H1 (cell line): ENCODE measurements at regions not wholly inside any gene's neighbourhood (a gene's known extent, or its start where the extent isn't known, plus 50 kb on each side); places are given as distances from the start of the nearest gene placed in this dataset.

Experiments
- CTCF ChIA-PET: fragments of 300-600 bp; sonication (Branson Sonifier 250); formaldehyde crosslinking; loops from one replicate; lab custom pipeline; 2021; ENCODE audit not compliant: partially characterized antibody; lab: Charles Lee
- POLR2A ChIA-PET: fragments of 300-600 bp; sonication (Branson Sonifier 250); formaldehyde crosslinking; loops from one replicate; lab custom pipeline; 2021; ENCODE audit warnings: inconsistent platforms; ENCODE audit not compliant: partially characterized antibody; lab: Charles Lee
- DNase-seq, 2 experiments: peaks; one replicate each; pipeline versions ENCODE4 v3.0.0 to v3.0.0-alpha.2; 2010 to 2022; ENCODE audit warnings: low spot score in 2 of 2, low read depth in 1 of 2, mixed read lengths in 1 of 2
- FAIRE-seq: peaks from 2 replicates; lab custom pipeline; 2011; peaks lifted over from hg19 to GRCh38; lab: Jason Lieb, UNC
- H2AFZ ChIP-seq: 2 replicates; pipeline ENCODE4 v1.8.1; 2012; ENCODE audit warnings: low read length, inconsistent platforms
- H2AK5ac ChIP-seq: 2 replicates; pipeline ENCODE4 v1.6.1; 2013; ENCODE audit warnings: low read depth, low read length
- H2BK120ac ChIP-seq: replicated peaks from 2 replicates; pipeline ENCODE3; 2013; ENCODE audit warnings: low read depth, low read length, inconsistent platforms
- H2BK12ac ChIP-seq: 2 replicates; pipeline ENCODE4 v1.6.1; 2013; ENCODE audit warnings: low read depth, low read length
- H2BK15ac ChIP-seq: 2 replicates; pipeline ENCODE4 v1.6.1; 2013; ENCODE audit warnings: low read length
- H2BK20ac ChIP-seq: 2 replicates; pipeline ENCODE4 v1.6.1; 2013; ENCODE audit warnings: low read length
- H2BK5ac ChIP-seq: 2 replicates; pipeline ENCODE4 v1.6.1; 2013; ENCODE audit warnings: low read depth, low read length
- H3K14ac ChIP-seq: 2 replicates; pipeline ENCODE4 v1.6.1; 2013; ENCODE audit warnings: inconsistent platforms; ENCODE audit not compliant: insufficient read length
- H3K18ac ChIP-seq: 2 replicates; pipeline ENCODE4 v1.6.1; 2013; ENCODE audit warnings: low read length; ENCODE audit errors: extremely low read depth
- H3K23ac ChIP-seq: 2 replicates; pipeline ENCODE4 v1.6.1; 2013; ENCODE audit warnings: inconsistent platforms; ENCODE audit not compliant: insufficient read length
- H3K23me2 ChIP-seq: 2 replicates; pipeline ENCODE4 v1.6.1; 2013; ENCODE audit warnings: low read depth, low read length
- H3K27ac ChIP-seq: 2 replicates; pipeline ENCODE4 v1.6.1; 2011; ENCODE audit warnings: low read depth, low read length, inconsistent platforms
- H3K27me3 ChIP-seq, 4 experiments: replicated peaks in 1 of 4; 1 replicate in 1 of 4; 2 replicates in 3 of 4; pipeline versions ENCODE4 v1.6.1 to v1.8.1; 2011 to 2013; ENCODE audit warnings: low read length in 3 of 4, mild to moderate bottlenecking in 3 of 4, inconsistent platforms in 2 of 4, mixed read lengths in 2 of 4, moderate library complexity in 1 of 4; ENCODE audit not compliant: control insufficient read depth in 3 of 4, insufficient read depth in 3 of 4; ENCODE audit errors: extremely low read depth in 1 of 4
- H3K36me3 ChIP-seq, 4 experiments: 2 replicates each; pipeline versions ENCODE4 v1.6.1 to v1.8.1; 2011 to 2013; ENCODE audit warnings: mild to moderate bottlenecking in 4 of 4, low read length in 3 of 4, moderate library complexity in 2 of 4, control low read depth in 1 of 4, inconsistent platforms in 1 of 4; ENCODE audit not compliant: insufficient read depth in 4 of 4, control insufficient read depth in 2 of 4
- H3K4ac ChIP-seq: replicated peaks from 2 replicates; pipeline ENCODE3; 2013; ENCODE audit warnings: low read length, low read depth, mixed read lengths, inconsistent platforms; ENCODE audit not compliant: insufficient read length
- H3K4me1 ChIP-seq, 4 experiments: replicated peaks in 1 of 4; 1 replicate in 1 of 4; 2 replicates in 3 of 4; pipeline versions ENCODE4 v1.6.1 to v1.8.1; 2011 to 2013; ENCODE audit warnings: low read length in 3 of 4, inconsistent platforms in 2 of 4, mixed read lengths in 1 of 4; ENCODE audit not compliant: insufficient read depth in 4 of 4, control insufficient read depth in 3 of 4
- H3K4me2 ChIP-seq, 2 experiments: 2 replicates each; pipeline versions ENCODE4 v1.6.1 to v1.8.1; 2011 to 2013; ENCODE audit warnings: low read depth in 2 of 2, low read length in 2 of 2, control low read depth in 1 of 2, inconsistent platforms in 1 of 2, mild to moderate bottlenecking in 1 of 2; ENCODE audit not compliant: insufficient read depth in 1 of 2
- H3K4me3 ChIP-seq, 4 experiments: fragments of 200-600, 300-600 bp in 1 of 4; sonication (generic), shearing (Covaris generic), sonication (Bioruptor Twin) in 1 of 4; 2 replicates each; pipeline versions ENCODE4 v1.5.1 to v1.8.1; 2011 to 2016; ENCODE audit warnings: low read length in 4 of 4, low read depth in 3 of 4, control low read depth in 2 of 4, inconsistent platforms in 2 of 4, mild to moderate bottlenecking in 2 of 4, mixed read lengths in 1 of 4, moderate library complexity in 1 of 4; ENCODE audit not compliant: insufficient read depth in 2 of 4; ENCODE audit errors: extremely low read depth in 1 of 4
- H3K56ac ChIP-seq: replicated peaks from 2 replicates; pipeline ENCODE3; 2013; ENCODE audit warnings: low read depth, mild to moderate bottlenecking, mixed read lengths, low read length, inconsistent platforms; ENCODE audit not compliant: insufficient read length
- H3K79me1 ChIP-seq: 2 replicates; pipeline ENCODE4 v1.6.1; 2013; ENCODE audit warnings: low read depth, low read length, control low read depth
- H3K79me2 ChIP-seq, 2 experiments: 2 replicates each; pipeline versions ENCODE4 v1.6.1 to v1.8.1; 2012 to 2013; ENCODE audit warnings: low read length in 2 of 2, mild to moderate bottlenecking in 2 of 2, inconsistent platforms in 1 of 2; ENCODE audit not compliant: insufficient read depth in 2 of 2, control insufficient read depth in 1 of 2
- H3K9ac ChIP-seq, 4 experiments: replicated peaks in 1 of 4; 1 replicate in 1 of 4; 2 replicates in 3 of 4; pipeline versions ENCODE4 v1.6.1 to v1.8.1; 2011 to 2013; ENCODE audit warnings: low read depth in 3 of 4, low read length in 3 of 4, control low read depth in 2 of 4, mild to moderate bottlenecking in 2 of 4, moderate library complexity in 2 of 4, inconsistent platforms in 1 of 4; ENCODE audit errors: extremely low read depth in 1 of 4
- H3K9me3 ChIP-seq, 2 experiments: 2 replicates each; pipeline versions ENCODE4 v1.6.1 to v1.8.1; 2012 to 2013; ENCODE audit warnings: mild to moderate bottlenecking in 2 of 2, moderate library complexity in 2 of 2, control low read depth in 1 of 2, inconsistent platforms in 1 of 2, low read depth in 1 of 2, low read length in 1 of 2, mixed read lengths in 1 of 2; ENCODE audit not compliant: insufficient read depth in 2 of 2
- H4K20me1 ChIP-seq, 2 experiments: replicated peaks in 1 of 2; 2 replicates each; pipeline versions ENCODE3 to v1.8.1; 2011 to 2013; ENCODE audit warnings: inconsistent platforms in 2 of 2, low read length in 2 of 2, mild to moderate bottlenecking in 1 of 2; ENCODE audit not compliant: insufficient read depth in 2 of 2, control insufficient read depth in 1 of 2
- H4K5ac ChIP-seq: 2 replicates; pipeline ENCODE4 v1.6.1; 2013; ENCODE audit warnings: low read length, low read depth, mixed read lengths, inconsistent platforms; ENCODE audit not compliant: insufficient read length
- H4K8ac ChIP-seq: 2 replicates; pipeline ENCODE4 v1.8.0; 2013; ENCODE audit warnings: mild to moderate bottlenecking, moderate library complexity, low read length, inconsistent platforms; ENCODE audit not compliant: insufficient read depth; ENCODE audit errors: extremely low read depth
- H4K91ac ChIP-seq: replicated peaks from 2 replicates; pipeline ENCODE3; 2013; ENCODE audit warnings: low read length, mixed read lengths, inconsistent platforms; ENCODE audit not compliant: insufficient read length
- ATF2 ChIP-seq: IDR thresholded peaks from 2 replicates; pipeline ENCODE4 v1.6.1; 2012; ENCODE audit warnings: low read length, inconsistent platforms
- BRCA1 ChIP-seq: IDR thresholded peaks from 2 replicates; pipeline ENCODE4 v1.6.1; 2012; ENCODE audit warnings: low read depth, low read length, improper control_type of control experiment
- CBX5 ChIP-seq: fragments of 300-800, 300-1000 bp; sonication (generic); IDR thresholded peaks from 2 replicates; pipeline ENCODE4 v1.7.1; 2016; ENCODE audit warnings: antibody characterized with exemption, low read length, low read depth
- CEBPB ChIP-seq: IDR thresholded peaks from 2 replicates; pipeline ENCODE4 v1.6.1; 2012; ENCODE audit warnings: low read depth, low read length
- CHD2 ChIP-seq: IDR thresholded peaks from 2 replicates; pipeline ENCODE4 v1.6.1; 2012; ENCODE audit warnings: low read length, improper control_type of control experiment
- CREB1 ChIP-seq: IDR thresholded peaks from 2 replicates; pipeline ENCODE4 v1.6.1; 2012; ENCODE audit warnings: inconsistent platforms
- KDM1A ChIP-seq: fragments of 200-600, 300-600 bp; sonication (generic); IDR thresholded peaks from 2 replicates; pipeline ENCODE4 v1.7.1; 2016; ENCODE audit warnings: mild to moderate bottlenecking, low read length, borderline replicate concordance
- MAFK ChIP-seq: IDR thresholded peaks from 2 replicates; pipeline ENCODE4 v1.6.1; 2012; ENCODE audit warnings: low read depth, mild to moderate bottlenecking, improper control_type of control experiment, low read length
- NANOG ChIP-seq: IDR thresholded peaks from 2 replicates; pipeline ENCODE4 v1.6.1; 2011; ENCODE audit warnings: low read length, low read depth, mild to moderate bottlenecking, inconsistent platforms; ENCODE audit not compliant: insufficient read depth, poor library complexity, severe bottlenecking
- POLR2AphosphoS5 ChIP-seq: IDR thresholded peaks from 2 replicates; pipeline ENCODE4 v1.6.1; 2011; ENCODE audit warnings: low read depth, low read length
- RBBP5 ChIP-seq: IDR thresholded peaks from 2 replicates; pipeline ENCODE4 v1.7.1; 2012; ENCODE audit warnings: low read depth, mild to moderate bottlenecking, inconsistent platforms, low read length, moderate library complexity, borderline replicate concordance
- SIRT6 ChIP-seq: IDR thresholded peaks from one replicate; pipeline ENCODE4 v1.7.1; 2012; ENCODE audit warnings: low read length, inconsistent platforms
- SRF ChIP-seq: IDR thresholded peaks from 2 replicates; pipeline ENCODE4 v1.6.1; 2011; ENCODE audit warnings: mild to moderate bottlenecking, low read depth, low read length, moderate library complexity
- TBP ChIP-seq: IDR thresholded peaks from 2 replicates; pipeline ENCODE4 v1.6.1; 2011; ENCODE audit warnings: low read depth, low read length, improper control_type of control experiment
- YY1 ChIP-seq: IDR thresholded peaks from 2 replicates; pipeline ENCODE4 v1.6.1; 2011; ENCODE audit warnings: low read depth, mild to moderate bottlenecking, low read length
- ZNF274 ChIP-seq: IDR thresholded peaks from 2 replicates; pipeline ENCODE4 v1.7.0; 2012; ENCODE audit warnings: low read length, borderline replicate concordance; ENCODE audit errors: extremely low read depth

- DNase-seq = no peak
- H3K9me3 ChIP-seq = no peaks in the 10 kb centered on the region
- H3K36me3 ChIP-seq = no peaks in the 10 kb centered on the region
- no peak for FAIRE-seq
- H3K79me1 ChIP-seq = no peaks in the 10 kb centered on the region
- no peak overlapping the region for H3K18ac ChIP-seq
- H2BK120ac ChIP-seq = no peak overlapping the region
- H3K4me1 ChIP-seq = peaks cover 0 to 15% (median 9%) of the 10 kb centered on the region in 4 experiments; a peak in 4 of 7 replicates
- 0 out of 2 replicates have a peak overlapping the region, but pooled peaks have one; percentile 32 for H2BK12ac ChIP-seq
- H3K23me2 ChIP-seq = no peaks in the 10 kb centered on the region
- no peak overlapping the region for H2BK5ac ChIP-seq
- no peak overlapping the region for H2AFZ ChIP-seq
- no peak overlapping the region for H3K56ac ChIP-seq
- H3K4me2 ChIP-seq = peak overlapping the region in 1 of 2 experiments; percentile 19; a peak in 1 of 4 replicates
- no peak overlapping the region for H4K8ac ChIP-seq
- H3K27me3 ChIP-seq = no peaks in the 10 kb centered on the region
- no peak overlapping the region for H3K23ac ChIP-seq
- no peaks in the 10 kb centered on the region for H4K20me1 ChIP-seq
- CTCF ChIA-PET = interaction anchor here (0.7 to 1.8 kb wide), 2 partner anchors 14 to 59 kb away, joined by 3 to 4 read pairs; no protein-coding TSS in a partner anchor
- H4K91ac ChIP-seq = no peak overlapping the region
- no peaks in the 10 kb centered on the region for H3K79me2 ChIP-seq
- no peak overlapping the region for H3K14ac ChIP-seq
- H3K27ac ChIP-seq = no peak overlapping the region
- H2AK5ac ChIP-seq = no peak overlapping the region
- no peak overlapping the region for H3K9ac ChIP-seq
- H2BK15ac ChIP-seq = no peak overlapping the region
- POLR2A ChIA-PET = no interaction called here
- no peak overlapping the region for H2BK20ac ChIP-seq
- H3K4me3 ChIP-seq = no peak overlapping the region
- H4K5ac ChIP-seq = no peak overlapping the region
- H3K4ac ChIP-seq = no peak overlapping the region
- TF ChIP-seq YY1 (no peak), ATF2 (no peak), ZNF274 (no peak), CBX5 (no peak), MAFK (no peak), TBP (no peak), SIRT6 (no peak), BRCA1 (no peak), SRF (no peak), NANOG (no peak), KDM1A (no peak), CHD2 (no peak), POLR2AphosphoS5 (no peak), CREB1 (no peak), CEBPB (no peak), RBBP5 (no peak)
Observed at GRCh38 chr14:83893447-83893846, 1636.5 kb upstream of the FLRT2 start.
